DND-41 (cell line): ENCODE measurements at regions not wholly inside any gene's neighbourhood (a gene's known extent, or its start where the extent isn't known, plus 50 kb on each side); places are given as distances from the start of the nearest gene placed in this dataset.

Source experiments
- EZH2 ChIP-seq: IDR thresholded peaks from 3 replicates; pipeline ENCODE4 v1.6.1; 2012; ENCODE audit warnings: borderline replicate concordance, low read depth, mild to moderate bottlenecking, moderate library complexity, low read length, inconsistent platforms; ENCODE audit not compliant: severe bottlenecking
- TF ChIP-seq, protein P1 (sequence below): IDR thresholded peaks from 2 replicates; pipeline ENCODE4 v1.5.1; 2012; ENCODE audit warnings: borderline replicate concordance, low read length, moderate library complexity, mild to moderate bottlenecking; ENCODE audit not compliant: poor library complexity, severe bottlenecking; ENCODE audit errors: extremely low read depth

DNA sequence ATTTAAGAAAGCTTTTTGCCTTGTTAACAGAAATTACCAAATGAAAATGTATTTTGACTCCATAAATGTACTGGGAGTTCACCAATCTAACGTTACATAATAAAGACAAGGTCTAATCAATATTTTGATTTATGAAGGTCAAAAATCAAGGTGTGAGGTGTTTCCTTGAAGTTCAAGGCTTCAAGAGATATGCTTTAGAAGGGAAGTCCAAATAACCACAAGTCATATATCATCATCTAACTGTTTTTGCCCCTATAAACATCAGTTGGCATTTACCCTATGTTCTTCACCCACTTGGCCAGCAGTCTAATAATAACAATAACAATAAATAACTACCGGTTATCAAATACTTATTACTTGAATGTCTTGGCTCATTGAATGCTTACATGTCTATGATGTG is 196.1 kb upstream of the ID2 start:
- TF ChIP-seq, protein P1, sequence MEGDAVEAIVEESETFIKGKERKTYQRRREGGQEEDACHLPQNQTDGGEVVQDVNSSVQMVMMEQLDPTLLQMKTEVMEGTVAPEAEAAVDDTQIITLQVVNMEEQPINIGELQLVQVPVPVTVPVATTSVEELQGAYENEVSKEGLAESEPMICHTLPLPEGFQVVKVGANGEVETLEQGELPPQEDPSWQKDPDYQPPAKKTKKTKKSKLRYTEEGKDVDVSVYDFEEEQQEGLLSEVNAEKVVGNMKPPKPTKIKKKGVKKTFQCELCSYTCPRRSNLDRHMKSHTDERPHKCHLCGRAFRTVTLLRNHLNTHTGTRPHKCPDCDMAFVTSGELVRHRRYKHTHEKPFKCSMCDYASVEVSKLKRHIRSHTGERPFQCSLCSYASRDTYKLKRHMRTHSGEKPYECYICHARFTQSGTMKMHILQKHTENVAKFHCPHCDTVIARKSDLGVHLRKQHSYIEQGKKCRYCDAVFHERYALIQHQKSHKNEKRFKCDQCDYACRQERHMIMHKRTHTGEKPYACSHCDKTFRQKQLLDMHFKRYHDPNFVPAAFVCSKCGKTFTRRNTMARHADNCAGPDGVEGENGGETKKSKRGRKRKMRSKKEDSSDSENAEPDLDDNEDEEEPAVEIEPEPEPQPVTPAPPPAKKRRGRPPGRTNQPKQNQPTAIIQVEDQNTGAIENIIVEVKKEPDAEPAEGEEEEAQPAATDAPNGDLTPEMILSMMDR: no peak
- no peak for TF ChIP-seq EZH2
